ENCODE measurements at regions not wholly inside any gene's neighbourhood (a gene's known extent, or its start where the extent isn't known, plus 50 kb on each side); places are given as distances from the start of the nearest gene placed in this dataset.

- Histone ChIP-seq H3K4me1 (replicated peaks in 1 of 2) (no peaks in the 10 kb centered on the region), H3K4me3 (no peak overlapping the region), H3K9me3 (replicated peaks in 1 of 3) (no peaks in the 10 kb centered on the region), H3K27ac (no peak overlapping the region), H3K27me3 (no peaks in the 10 kb centered on the region), H3K36me3 (replicated peaks in 1 of 2) (no peaks in the 10 kb centered on the region)
- DNase-seq = no peak
- TF ChIP-seq CTCF (IDR thresholded peaks at IDR 0.05) (no peak), POLR2A (IDR thresholded peaks at IDR 0.05) (no peak)
- 20 to 33% (median 30%) methylated on average over 1 of the region's 1 CpG for WGBS, 4 donors
- intact Hi-C loops (cut with DNase I) = no loop called here
These were observed 199.0 kb upstream of the DDX53 start for GRCh38 chrX:22800806-22801205.

GRCh38 chrX:22803353-22803752, 196.4 kb upstream of the DDX53 start:
- WGBS, 4 donors = 53 to 68% (median 57%) methylated on average over 1 of the region's 1 CpG
- DNase-seq = no peak
- no peaks in the 10 kb centered on the region for H3K4me1 ChIP-seq (replicated peaks in 1 of 2)
- intact Hi-C loops (cut with DNase I) = no loop called here
- no peaks in the 10 kb centered on the region for H3K27me3 ChIP-seq
- H3K27ac ChIP-seq = no peak overlapping the region
- no peaks in the 10 kb centered on the region for H3K9me3 ChIP-seq (replicated peaks in 1 of 3)
- H3K36me3 ChIP-seq (replicated peaks in 1 of 2) = no peaks in the 10 kb centered on the region
- TF ChIP-seq POLR2A (IDR thresholded peaks at IDR 0.05) (no peak), CTCF (IDR thresholded peaks at IDR 0.05) (no peak)
- H3K4me3 ChIP-seq = no peak overlapping the region

- Histone ChIP-seq H3K27me3 (no peaks in the 10 kb centered on the region), H3K27ac (no peak overlapping the region), H3K4me3 (no peak overlapping the region), H3K9me3 (replicated peaks in 1 of 3) (no peaks in the 10 kb centered on the region), H3K36me3 (replicated peaks in 1 of 2) (no peaks in the 10 kb centered on the region), H3K4me1 (replicated peaks in 1 of 2) (no peaks in the 10 kb centered on the region)
- DNase-seq = no peak
- intact Hi-C loops (cut with DNase I) = no loop called here
- TF ChIP-seq CTCF (IDR thresholded peaks at IDR 0.05) (no peak), POLR2A (IDR thresholded peaks at IDR 0.05) (no peak)
- 34 to 92% (median 41%) methylated on average over 1 to 2 of the region's 2 CpGs for WGBS, 4 donors
These were observed 188.9 kb upstream of the DDX53 start for GRCh38 chrX:22810876-22811275.

GRCh38 chrX:22818061-22818460, 181.7 kb upstream of the DDX53 start:
- Histone ChIP-seq H3K4me1 (replicated peaks in 1 of 2) (no peaks in the 10 kb centered on the region), H3K27me3 (no peaks in the 10 kb centered on the region)

More at GRCh38 chrX:22818061-22818460, 181.7 kb upstream of the DDX53 start:
- no peak overlapping the region for H3K27ac ChIP-seq
- DNase-seq = no peak
- no peaks in the 10 kb centered on the region for H3K9me3 ChIP-seq (replicated peaks in 1 of 3)
- TF ChIP-seq CTCF (IDR thresholded peaks at IDR 0.05) (no peak), POLR2A (IDR thresholded peaks at IDR 0.05) (no peak)
- H3K4me3 ChIP-seq = no peak overlapping the region
- H3K36me3 ChIP-seq (replicated peaks in 1 of 2) = no peaks in the 10 kb centered on the region
- intact Hi-C loops (cut with DNase I) = no loop called here

All from adrenal gland (tissue), 9 donors.